Nucleus accumbens (tissue), 56 donors: ENCODE measurements at regions not wholly inside any gene's neighbourhood (a gene's known extent, or its start where the extent isn't known, plus 50 kb on each side); places are given as distances from the start of the nearest gene placed in this dataset.

Experiments used
- DNase-seq, 56 donors: peaks; one replicate each; lab custom pipeline; 2025; lab: John Stamatoyannopoulos, UW

DNA sequence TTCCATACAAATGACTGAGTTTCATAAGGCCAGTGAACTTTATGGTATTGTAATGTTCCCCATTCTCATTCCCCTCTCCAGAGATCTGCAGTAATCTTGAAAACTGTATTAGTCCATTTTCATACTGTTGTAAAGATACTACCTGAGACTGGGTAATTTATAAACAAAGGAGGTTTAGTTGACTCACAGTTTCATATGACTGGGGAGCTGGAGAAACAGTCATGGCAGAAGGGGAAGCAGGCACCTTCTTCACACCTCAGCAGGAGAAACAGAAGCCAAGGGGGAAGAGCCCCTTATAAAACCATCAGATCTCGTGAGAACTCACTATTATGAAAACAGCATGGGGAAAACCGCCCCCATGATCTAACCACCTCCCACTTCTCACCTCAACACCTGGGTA lies 318.7 kb upstream of the KLF12 start:
- no peak for DNase-seq

DNA sequence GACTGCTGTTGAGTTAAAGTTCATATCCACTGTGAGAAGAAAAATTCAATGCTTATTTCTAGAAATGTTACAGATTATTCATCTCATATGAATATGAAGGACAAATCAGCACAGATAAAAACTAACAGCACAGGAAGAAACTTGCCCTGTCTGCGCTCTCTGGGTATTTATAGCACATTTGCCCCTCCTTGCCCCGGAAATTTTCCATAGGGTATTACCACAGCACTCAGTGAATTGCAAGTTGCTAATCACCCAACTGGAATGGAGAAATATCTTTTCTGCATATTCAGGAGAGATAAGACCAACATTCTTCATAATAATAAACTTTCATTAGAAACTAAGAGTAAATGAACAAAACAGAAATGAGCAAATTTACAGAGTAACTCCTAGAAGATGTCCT lies 318.0 kb upstream of the KLF12 start:
- DNase-seq, result no peak

DNA sequence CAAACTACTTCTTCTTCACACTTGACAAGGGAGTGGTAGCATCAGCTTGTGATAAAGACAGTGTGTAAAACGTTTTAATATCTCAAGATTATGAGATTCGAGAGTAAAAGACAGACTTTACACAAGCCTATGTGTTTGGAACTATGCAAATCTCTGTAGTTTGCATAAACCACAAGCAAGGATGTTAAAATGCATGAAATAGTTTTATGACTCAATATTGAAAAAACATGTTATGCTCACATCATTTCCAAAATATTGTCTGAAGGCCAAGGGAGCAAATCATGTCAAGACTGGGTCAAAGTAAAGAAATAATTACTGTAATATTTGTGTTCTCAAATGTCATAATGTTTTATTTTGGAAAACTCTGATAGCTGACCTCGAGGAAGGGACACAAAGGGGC lies 316.8 kb upstream of the KLF12 start:
- no peak for DNase-seq

DNA sequence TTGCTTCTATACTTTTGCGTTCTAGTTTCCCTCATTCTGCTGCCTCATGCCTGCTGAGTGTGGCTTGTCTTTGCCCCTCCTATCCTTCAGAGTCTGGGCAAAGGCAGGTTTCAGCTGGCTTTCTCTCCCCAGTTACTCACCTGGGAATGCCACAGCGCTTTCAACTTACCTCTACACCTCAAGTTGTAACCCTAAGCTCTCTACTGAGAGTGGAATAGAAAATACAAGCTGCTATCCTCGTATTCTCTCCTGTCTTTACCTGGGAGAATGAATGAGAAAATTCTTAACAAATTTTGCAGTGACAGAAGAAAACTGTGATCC lies 316.3 kb upstream of the KLF12 start:
- DNase-seq, result no peak

DNA sequence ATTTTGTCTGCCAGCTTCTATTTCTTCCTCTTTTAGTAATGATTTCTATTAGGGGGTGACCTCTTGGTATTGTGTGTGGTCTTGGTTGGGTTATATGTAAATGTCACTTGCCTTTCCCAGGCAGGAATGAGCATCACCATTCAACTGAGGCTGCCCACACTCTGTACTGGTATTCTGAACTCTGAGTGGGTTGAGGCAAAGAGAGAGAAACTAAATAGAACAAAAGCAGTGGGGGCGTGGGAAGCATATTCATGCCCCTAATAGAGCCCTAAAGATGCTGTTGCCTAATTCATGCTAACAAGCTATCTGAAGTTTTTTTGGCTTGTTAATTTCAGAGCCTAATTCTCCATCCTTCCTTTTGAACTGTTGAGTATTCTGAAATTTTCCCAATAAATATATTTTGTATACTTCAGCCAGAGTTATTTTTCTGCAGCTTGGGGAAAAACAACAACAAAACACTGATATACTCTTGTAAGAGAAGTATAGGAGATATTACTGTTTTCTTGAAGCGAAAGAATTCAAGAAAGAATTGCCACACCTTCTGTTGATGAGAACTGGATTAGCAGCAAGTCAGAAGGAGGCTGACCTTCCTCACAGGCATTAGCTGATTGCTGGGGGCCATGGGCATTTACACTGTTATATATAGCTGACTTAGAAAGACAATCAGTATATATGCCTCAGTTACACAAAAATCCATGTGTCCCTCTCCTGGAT lies 315.8 kb upstream of the KLF12 start:
- DNase-seq, result peak in 3 of 56 donors; percentile 0 to 19 (median 2)

DNA sequence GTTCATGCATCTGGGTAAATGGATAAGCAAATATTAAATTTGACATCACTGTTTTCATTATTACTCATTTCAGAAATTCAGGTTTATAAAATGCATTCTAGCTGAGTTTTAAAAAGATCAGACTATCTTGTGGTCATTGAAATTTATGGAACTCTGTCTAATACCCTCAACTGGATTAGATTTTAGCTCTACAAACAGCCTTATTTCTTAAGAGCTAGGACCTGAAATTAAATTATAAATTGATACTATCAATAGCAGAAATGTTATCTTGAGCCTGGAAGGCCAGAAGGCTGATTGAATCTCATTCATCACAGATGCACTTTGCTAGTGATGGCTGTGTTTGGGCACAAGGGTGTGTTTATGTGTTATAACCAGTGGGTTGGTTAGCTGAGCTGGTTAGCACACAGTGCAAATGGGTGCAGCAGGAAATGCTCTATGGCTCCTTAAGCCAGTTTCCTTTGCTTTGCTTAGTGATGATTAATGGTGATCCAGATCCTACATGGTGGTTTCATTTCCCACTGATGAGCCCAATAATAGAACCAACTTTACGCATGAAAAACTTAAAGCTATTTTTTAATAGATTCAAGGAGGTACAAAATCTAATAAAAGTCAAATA lies 310.8 kb upstream of the KLF12 start:
- DNase-seq, result no peak

DNA sequence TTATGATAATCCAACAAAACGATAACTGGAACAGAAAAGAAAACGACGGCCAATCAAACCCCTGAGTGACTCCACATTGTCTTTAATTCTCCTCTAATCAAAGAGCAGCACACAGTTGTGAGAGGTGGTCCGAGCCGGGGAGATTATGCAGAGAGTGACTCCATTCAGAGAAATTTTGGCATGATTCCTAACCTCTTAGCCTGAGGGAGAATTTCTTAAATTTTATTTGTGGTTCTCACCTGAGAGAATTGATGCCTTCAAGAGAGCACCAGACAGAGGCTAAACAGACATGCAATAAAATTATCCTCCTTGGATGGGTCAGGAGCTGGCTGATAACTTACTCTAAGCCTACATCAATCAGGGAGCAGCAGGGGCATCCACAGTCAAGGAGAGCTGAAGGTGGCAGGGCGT lies 310.0 kb upstream of the KLF12 start:
- no peak for DNase-seq

DNA sequence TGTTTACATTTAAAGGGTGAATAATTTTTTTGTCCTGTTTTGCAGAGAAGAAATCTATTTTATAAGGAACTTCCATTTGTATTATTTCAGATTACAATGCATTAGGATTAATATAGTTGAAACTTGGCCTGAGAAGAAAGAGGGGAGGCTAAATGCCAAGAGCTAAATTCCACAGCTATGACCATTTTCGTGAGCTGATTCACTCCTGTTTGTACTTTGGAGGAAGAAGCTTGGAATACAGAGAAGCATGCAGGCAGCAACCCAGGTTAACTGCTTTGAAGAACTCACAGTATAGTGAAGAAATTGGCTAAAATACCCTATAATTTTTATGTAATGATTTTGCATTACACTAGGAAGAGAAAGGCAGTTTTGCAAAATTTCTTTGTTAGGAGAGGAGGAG lies 309.4 kb upstream of the KLF12 start:
- no peak for DNase-seq

DNA sequence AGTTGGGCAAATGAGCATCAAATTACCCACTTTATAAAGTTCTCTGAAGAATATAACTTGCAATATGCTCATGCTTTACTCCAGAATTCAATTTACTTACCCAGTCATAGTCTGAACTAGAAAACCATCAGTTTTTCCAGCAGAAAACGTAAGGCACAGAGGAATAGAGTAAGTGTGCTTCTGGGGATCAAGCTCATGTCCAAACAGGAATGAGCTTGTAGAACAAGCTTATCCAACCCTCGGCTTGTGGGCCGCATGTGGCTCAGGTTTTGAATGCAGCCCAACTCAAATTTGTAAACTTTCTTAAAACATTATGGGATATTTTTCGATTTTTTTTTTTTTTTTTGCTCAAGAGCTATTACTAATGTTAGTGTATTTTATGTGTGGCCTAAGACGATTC lies 308.5 kb upstream of the KLF12 start:
- no peak for DNase-seq

DNA sequence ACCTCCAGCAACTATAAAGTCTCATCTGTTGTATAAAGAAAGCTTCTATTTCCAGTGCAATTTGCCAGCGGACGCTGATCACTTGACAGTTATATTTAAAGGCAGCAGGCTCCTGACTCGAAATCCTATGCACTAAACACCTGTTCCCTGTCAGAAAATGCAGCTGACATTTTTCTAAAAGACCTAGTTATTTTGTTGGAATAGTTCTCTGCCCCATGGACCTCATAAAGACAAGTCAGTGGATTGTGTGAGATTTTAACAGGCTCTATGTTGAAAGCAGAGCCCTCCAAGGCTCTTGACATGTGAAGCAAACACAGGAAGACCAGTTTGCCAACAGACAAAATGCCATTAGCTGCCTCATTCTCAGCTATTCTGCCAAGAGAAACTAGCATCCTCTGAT lies 304.7 kb upstream of the KLF12 start:
- no peak for DNase-seq

DNA sequence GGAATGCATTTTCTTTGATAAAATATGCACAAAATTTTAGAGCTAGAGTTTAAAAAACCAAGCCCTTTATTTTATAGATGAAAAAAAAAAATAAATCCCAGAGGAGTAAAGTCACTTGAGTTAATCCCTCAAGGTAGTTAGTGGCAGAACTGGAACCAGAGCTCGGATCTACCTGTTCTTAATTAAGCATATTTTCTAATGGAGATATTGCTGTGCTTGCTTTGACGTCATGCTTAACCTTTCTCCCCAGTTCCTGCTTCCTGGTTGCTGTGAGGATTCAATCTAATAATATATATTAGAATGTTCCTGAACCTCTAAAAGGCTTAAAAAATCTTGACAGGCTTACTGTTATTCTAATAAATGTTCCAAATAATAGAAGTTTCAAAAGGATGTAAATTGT lies 300.6 kb upstream of the KLF12 start:
- DNase-seq, result no peak

DNA sequence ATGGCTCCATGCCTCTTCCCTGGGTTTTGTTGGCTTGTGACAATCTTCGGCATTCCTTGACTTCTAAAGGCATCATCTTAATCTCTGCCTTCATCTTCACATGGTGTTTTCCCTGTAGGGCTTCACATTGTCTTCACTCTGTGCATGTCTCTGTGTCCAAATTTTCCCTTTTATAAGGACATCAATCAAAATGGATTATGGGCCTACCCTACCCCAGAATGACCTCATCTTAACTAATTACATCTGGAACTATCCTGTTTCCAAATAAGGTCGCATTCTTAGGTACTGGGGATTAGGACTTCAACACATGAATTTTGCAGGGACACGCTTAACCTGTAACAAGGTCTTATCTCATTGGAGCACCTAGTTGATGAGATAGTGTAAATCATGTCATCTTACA lies 290.3 kb upstream of the KLF12 start:
- DNase-seq, result no peak

DNA sequence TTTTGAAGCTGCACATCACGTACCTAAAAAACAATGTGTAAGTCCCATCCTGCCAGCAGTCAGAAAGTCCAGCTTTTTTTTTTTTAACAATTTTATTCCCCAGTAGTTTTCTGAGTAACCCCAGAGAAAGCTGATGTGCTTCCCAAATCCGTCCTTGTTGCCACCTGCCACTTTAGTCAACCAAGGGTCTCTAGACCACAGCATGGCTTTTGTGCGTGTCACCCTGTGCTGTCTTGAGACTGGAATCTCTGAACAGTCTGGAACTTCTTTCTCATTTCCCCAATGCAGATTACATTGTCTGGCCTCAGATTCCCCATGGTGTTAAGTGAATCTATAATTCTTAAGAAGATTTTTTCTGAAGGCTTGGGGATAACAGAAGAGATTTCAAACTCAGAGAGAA lies 289.2 kb upstream of the KLF12 start:
- no peak for DNase-seq

DNA sequence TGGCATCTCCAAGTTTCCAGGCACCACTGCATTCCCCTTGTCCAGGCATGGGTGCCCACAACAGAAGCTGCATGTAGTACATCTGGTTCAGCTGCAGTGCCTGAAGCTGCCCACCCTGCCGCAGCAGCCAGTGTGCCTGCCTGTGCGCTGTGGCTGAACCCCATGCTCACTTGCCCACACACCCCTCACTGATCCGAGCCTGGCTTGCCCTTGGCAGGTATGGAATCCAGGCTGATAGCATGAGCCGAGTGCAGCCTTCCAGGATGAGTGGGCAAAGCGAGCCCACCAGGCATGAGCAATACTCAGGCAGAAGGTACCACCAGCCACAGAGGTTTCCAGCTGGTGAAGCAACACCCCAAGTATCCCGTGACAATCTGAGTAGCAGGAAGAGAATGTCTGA lies 280.3 kb upstream of the KLF12 start:
- no peak for DNase-seq

DNA sequence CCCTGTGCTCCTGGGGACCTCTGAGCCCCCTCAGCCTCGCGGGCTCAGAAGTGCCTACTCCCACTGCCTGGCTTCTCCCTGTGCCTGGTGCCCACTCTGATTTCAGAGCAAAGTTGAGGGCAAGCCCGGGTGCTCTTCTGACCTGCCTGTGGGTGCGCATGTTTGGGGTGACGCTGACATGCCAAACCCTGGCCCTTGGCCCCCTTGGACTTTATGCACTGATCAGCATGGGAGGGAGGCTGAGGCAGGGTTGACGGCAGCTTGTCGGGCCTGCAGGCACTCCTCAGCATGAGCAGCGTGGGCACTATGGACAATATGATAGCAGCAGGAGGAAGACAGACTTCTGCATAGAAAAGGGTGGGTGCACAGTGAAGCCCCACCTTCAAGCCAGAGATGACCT lies 279.3 kb upstream of the KLF12 start:
- no peak for DNase-seq

DNA sequence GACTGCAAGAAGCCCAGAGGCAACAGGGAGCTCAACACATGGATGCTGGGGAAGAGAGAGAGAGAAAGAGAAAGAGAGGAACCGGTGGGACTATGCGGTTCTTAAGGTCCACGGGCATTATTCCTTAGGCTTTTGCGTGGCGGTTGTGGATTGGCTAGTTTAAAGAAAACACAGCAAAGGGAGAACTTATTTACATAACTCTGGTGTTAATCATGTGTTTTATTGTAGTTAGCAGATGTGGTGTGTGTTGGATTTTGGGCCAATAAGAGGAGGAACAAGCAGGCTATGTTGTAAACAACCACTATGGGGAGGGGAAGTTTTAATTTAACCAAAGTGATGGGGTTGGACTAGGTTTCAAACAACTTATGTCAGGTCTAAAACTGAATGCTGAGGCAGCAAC lies 275.3 kb upstream of the KLF12 start:
- DNase-seq, result no peak

DNA sequence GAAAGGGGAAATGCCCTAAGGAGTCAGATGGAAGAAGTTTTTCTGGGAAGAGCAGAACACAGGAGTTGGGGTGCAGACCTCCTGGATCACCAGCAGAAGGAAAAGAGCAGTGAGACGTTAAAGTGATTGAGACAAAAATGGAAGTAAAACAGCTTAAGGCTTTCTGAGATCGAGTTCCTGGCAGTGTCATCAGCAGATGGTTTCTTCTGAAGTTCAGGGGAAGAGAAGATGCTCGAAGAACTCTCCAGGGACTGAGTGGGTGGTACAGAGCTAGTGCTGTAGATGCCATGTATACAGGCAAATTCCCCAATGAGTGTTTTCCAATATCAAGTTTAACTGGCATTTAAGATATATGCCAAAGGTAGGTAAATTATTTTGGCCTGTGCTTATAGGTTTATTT lies 272.2 kb upstream of the KLF12 start:
- no peak for DNase-seq

DNA sequence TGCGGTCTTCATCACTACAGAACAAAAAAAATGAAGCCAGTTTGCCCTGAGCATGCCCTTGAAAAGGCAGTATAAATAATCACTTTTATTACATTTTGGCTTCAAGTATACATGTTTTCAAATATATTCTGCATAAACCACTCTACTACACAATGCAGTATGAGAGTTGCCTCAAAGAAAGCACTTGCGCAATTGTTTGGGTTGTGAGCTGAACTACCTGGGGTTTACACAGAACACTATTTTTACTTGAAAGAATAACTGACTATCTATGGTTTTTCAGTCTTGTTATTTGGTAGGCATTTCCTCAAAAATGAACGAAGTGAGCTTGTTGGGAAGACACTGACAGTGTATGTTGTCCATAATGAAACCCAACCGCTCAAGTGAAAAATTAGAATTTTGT lies 264.4 kb upstream of the KLF12 start:
- DNase-seq, result no peak

DNA sequence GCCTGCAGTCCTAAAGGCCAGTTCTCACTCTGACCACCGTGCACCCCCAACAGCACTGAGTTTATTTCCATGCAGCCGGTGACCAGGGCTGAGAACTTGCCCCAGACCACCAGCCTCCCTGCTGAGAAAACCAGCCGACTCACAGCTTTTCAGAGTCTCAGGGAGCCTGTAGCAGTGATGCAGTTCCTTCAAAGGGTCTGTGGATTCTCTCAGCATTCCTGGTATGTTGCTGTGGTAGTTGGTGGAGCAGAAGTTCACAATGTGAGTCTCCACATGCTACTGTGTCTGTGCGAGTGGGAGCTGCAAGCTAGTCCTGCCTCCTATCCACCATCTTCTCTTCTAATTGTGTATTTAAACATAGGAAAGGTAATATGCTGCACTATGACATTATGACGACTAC lies 254.9 kb upstream of the KLF12 start:
- no peak for DNase-seq

DNA sequence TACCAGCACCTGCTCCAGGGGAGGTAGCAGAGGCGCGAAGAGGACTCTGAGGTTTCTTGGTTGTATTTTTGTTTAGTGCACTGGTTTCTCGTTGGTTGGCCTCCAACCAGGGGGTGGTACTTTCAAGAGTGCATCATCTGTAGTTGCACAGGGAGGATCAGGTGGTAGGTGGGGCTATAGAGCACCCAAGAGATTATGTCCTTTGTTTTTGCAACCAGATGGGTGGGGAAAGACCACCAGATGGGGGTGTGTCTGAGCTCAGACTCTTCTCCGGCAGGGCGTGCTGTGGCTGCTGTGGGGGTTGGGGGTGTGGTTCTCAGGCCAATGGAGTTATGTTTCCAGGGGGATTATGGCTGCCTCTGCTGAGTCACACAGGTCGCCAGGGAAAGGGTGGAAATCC lies 254.4 kb upstream of the KLF12 start:
- no peak for DNase-seq

DNA sequence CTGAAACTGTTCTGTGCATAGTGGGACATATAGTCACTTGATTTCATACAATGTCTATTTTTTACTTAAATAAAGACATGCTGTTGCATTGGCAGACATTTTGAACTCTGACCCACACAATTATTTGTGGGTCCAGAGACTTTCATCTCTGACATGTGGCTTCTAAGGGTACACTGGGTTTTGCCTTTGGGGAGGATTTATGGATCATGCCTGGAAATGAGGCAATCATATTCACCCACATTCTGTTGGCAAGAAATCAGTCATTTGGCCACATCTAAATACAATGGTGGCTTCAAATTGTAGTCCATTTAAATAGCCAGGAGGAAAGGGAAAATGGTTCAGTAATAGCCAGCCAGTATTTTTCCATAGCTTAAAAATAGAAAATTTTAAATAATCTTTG lies 238.3 kb upstream of the KLF12 start:
- no peak for DNase-seq

DNA sequence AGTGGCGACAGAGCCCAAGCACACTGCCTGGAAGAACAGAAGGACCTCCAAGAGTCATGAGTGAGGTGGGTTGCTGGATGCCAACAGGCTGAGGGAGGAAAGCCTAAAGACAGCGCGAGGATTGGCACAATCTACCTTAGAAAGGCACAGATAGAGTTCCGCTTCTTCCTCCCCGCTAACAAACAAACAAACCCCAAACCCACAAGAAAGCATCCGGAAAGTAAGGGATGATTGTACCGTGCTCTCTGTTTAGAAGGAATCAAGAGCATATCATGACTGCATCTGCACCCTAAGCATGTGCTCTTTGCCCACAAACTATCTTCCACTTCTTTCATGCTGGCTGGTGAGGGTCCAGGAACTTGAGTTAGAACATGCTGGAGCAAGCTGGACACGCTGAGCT lies 233.0 kb upstream of the KLF12 start:
- DNase-seq, result no peak

DNA sequence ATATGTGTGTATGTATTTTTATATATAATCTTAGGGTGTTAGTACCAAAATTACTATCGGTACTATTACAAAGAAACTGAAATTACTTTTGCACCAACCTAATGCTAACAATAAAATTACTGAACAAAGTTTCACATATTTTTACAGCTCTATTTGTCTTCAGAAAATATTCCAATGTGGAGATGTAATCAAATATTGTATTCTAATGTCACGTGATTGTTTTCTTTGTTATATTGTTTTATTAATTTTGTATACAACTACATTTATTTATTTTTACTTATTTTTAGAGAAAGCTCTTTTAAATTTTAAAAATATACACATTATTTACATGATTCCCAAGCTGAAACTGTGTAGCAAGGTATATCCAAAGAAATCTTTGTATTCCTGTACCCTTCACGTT lies 227.1 kb upstream of the KLF12 start:
- DNase-seq, result no peak
